GM06990 (cell line): ENCODE measurements at regions not wholly inside any gene's neighbourhood (a gene's known extent, or its start where the extent isn't known, plus 50 kb on each side); places are given as distances from the start of the nearest gene placed in this dataset.
"Not testable (repeated sequence)": the region's sequence is repeated elsewhere in the genome, so short reads cannot be mapped to it uniquely, and the experiment has no call there.

Experiments
- DNase-seq: peaks from one replicate; pipeline ENCODE4 v3.0.0-alpha.2; 2011; ENCODE audit not compliant: insufficient read length; ENCODE audit errors: extremely low read depth
- H3K27me3 ChIP-seq: replicated peaks from 2 replicates; pipeline ENCODE4 v1.6.0; 2011; ENCODE audit warnings: low read length; ENCODE audit not compliant: control insufficient read depth, insufficient read depth
- H3K36me3 ChIP-seq: 2 replicates; pipeline ENCODE4 v1.5.1; 2011; ENCODE audit warnings: low read length; ENCODE audit not compliant: control insufficient read depth, insufficient read depth
- H3K4me3 ChIP-seq: replicated peaks from 2 replicates; pipeline ENCODE4 v1.5.1; 2011; ENCODE audit warnings: low read depth, mild to moderate bottlenecking, control low read depth, low read length
- TF ChIP-seq, protein P1 (sequence below): IDR thresholded peaks from 2 replicates; pipeline ENCODE4 v1.5.1; 2011; ENCODE audit warnings: low read length, control low read depth, mild to moderate bottlenecking, inconsistent platforms; ENCODE audit not compliant: insufficient read depth, poor library complexity, severe bottlenecking

- TF ChIP-seq, protein P1, sequence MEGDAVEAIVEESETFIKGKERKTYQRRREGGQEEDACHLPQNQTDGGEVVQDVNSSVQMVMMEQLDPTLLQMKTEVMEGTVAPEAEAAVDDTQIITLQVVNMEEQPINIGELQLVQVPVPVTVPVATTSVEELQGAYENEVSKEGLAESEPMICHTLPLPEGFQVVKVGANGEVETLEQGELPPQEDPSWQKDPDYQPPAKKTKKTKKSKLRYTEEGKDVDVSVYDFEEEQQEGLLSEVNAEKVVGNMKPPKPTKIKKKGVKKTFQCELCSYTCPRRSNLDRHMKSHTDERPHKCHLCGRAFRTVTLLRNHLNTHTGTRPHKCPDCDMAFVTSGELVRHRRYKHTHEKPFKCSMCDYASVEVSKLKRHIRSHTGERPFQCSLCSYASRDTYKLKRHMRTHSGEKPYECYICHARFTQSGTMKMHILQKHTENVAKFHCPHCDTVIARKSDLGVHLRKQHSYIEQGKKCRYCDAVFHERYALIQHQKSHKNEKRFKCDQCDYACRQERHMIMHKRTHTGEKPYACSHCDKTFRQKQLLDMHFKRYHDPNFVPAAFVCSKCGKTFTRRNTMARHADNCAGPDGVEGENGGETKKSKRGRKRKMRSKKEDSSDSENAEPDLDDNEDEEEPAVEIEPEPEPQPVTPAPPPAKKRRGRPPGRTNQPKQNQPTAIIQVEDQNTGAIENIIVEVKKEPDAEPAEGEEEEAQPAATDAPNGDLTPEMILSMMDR, result no peak
- Histone ChIP-seq H3K36me3 (no peaks in the 10 kb centered on the region), H3K27me3 (no peaks in the 10 kb centered on the region), H3K4me3 (no peak overlapping the region)
- no peak for DNase-seq
Measured at GRCh38 chr1:58964428-58964827, 180.6 kb upstream of the JUN start.

DNA sequence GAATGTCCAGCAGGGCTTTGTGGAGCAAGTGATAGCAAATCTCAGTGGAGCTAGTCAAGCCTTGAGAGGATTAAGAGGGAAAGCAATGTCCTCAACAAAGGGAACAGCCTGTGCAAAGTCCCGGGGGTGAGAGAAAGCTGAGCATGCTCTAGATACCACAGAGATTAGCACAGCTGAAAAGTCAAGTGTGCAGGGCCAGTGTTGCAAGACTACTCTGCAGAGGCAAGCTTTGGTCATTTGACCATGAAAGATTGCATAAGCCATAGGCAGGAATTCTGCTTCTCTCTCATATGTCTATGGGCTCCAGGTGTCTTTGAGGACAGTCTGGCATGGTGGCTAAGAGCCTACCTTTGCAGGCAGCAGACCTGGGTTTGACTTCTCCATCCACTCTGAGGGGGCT, 181.0 kb upstream of the JUN start:
- no peak overlapping the region for H3K4me3 ChIP-seq
- no peak for DNase-seq
- TF ChIP-seq, protein P1, result no peak
- H3K36me3 ChIP-seq, result no peaks in the 10 kb centered on the region
- H3K27me3 ChIP-seq, result no peaks in the 10 kb centered on the region

GRCh38 chr1:58966103-58966916, 182.5 kb upstream of the JUN start:
- Histone ChIP-seq H3K4me3 (no peak overlapping the region), H3K36me3 (no peaks in the 10 kb centered on the region), H3K27me3 (no peaks in the 10 kb centered on the region)
- TF ChIP-seq, protein P1, result no peak
- peak; percentile 28 for DNase-seq

DNA sequence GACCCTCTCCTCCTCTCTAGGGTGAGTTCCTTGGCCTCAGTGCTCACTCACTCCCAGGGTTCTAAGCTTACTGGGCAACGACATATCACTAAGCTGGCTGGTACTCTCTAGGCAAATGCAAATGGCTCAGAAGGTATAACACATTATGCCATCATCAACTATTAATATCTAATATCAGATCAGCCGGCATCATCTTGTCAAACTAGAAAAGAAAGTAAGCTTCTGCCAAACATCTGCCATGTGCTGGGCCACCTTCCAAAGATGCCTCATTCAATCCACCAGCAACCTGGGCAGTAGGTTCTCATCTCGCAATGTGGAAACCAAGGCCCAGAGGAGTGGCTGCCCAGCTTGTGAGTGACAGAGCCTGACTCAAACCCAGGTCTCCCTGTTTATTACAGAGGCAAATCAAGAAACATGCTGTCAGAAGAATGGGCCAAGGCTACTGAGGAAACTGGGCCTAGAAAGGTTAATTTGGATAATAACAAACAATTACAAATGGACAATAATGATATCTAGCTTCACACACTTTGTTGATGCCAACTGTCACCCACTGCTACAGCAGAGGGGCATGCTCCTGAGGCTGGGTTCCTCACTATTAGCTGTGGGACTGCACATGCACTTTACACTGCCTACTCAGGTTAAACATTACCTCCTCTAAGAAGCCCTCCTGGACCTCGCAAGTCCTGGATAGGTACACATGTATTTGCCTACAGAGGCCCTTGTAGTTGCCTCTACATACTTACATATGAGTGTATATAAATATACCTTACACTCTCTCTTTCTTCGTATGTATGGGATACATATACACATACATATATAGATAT, 183.3 kb upstream of the JUN start:
- DNase-seq, result no peak
- no peaks in the 10 kb centered on the region for H3K27me3 ChIP-seq
- no peak overlapping the region for H3K4me3 ChIP-seq
- H3K36me3 ChIP-seq, result no peaks in the 10 kb centered on the region
- TF ChIP-seq, protein P1, result no peak

DNA sequence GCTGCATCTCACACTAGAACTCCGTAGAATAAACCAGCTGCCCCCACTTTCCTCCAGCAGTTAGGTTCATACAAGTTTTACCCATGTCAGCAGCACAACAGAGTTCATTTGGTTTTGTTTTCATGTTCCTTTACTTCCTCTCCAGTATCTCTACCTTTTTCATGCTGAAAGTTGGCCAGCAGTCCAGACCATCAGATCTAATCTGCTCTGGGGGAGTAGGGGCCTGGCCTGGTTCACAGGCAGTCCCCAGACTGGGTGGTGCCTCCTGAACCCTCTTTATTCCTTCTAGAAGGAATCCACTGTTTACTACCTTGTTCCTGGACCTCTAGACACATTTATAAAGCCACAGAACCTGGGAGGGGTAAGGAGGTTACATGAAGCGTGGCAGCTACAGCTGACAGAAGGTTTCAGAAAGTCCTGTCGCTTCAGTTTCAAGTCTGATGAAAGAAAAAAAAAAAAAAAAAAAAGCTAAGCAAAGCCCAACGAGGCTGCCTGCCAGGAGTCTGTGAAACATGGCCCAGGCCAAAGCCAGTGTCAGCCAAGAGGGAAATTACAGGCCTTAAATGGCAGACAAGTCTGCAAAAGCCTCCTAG, 184.6 kb upstream of the JUN start:
- Histone ChIP-seq H3K4me3 (peak overlapping the region; percentile 39), H3K36me3 (no peaks in the 10 kb centered on the region), H3K27me3 (no peaks in the 10 kb centered on the region)
- TF ChIP-seq, protein P1, result no peak
- peak; percentile 87 for DNase-seq

DNA sequence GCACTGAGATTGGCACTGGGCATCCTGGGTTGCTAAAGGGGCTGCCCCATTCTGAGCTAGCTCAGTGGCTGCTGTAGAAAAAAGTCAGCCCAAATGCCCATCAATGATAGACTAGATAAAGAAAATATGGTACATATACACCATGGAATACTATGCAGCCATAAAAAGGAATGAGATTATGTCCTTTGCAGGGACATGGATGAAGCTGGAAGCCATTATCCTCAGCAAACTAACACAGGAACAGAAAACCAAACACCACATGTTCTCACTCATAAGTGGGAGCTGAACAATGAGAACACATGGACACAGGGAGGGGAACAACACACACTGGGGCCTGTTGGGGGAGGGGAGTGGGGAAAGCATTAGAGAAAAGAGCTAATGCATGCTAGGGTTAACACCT, 185.3 kb upstream of the JUN start:
- H3K4me3 ChIP-seq, DNase-seq, H3K36me3 ChIP-seq, H3K27me3 ChIP-seq: not testable (repeated sequence)
